ENCODE measurements at regions not wholly inside any gene's neighbourhood (a gene's known extent, or its start where the extent isn't known, plus 50 kb on each side); places are given as distances from the start of the nearest gene placed in this dataset.

- TF ChIP-seq POLR2AphosphoS5 (IDR thresholded peaks at IDR 0.05; ENCODE audit: borderline replicate concordance, low read depth, low read length) (no peak), EZH2 (IDR thresholded peaks at IDR 0.05) (no peak)
Observed at GRCh38 chr5:147162740-147163139, 72.1 kb upstream of the STK32A start.
